ENCODE measurements at regions not wholly inside any gene's neighbourhood (a gene's known extent, or its start where the extent isn't known, plus 50 kb on each side); places are given as distances from the start of the nearest gene placed in this dataset.

GRCh38 chr19:8904597-8904996 is 72.4 kb downstream of the MBD3L1 start:
- in situ Hi-C loops (cut with HindIII; ENCODE audit: low pct_unique_long_range_greater_than_20kb, low sequenced_read_pairs) (no loop called here), intact Hi-C loops (cut with micrococcal nuclease; ENCODE audit: unreplicated experiment) (no loop called here)
- no TSS peak for BruUV-seq (replicated peaks)
- TF ChIP-seq TCF7L2 (IDR thresholded peaks at IDR 0.05; ENCODE audit: low read depth, low read length) = no peak
- no peaks in the 10 kb centered on the region for H3K9me3 ChIP-seq (ENCODE audit: control insufficient read depth, insufficient read depth, low read depth, low read length)
- no peak for DNase-seq (ENCODE audit: low read depth, low spot score)
- no peak for ATAC-seq
- H3K27me3 ChIP-seq (ENCODE audit: control insufficient read depth, insufficient read depth, low read length) = no peaks in the 10 kb centered on the region
- ChIA-PET POLR2A (no interaction called here), CTCF (no interaction called here)
- H3K36me3 ChIP-seq (ENCODE audit: control insufficient read depth, insufficient read depth, low read length) = no peaks in the 10 kb centered on the region
- no peak overlapping the region for H3K4me3 ChIP-seq (ENCODE audit: low read depth in 2 of 2, low read length in 2 of 2)
- no peak overlapping the region for H3K27ac ChIP-seq (ENCODE audit: low read length)
- H3K4me1 ChIP-seq (ENCODE audit: control insufficient read depth, insufficient read depth, low read length) = no peaks in the 10 kb centered on the region

DNA sequence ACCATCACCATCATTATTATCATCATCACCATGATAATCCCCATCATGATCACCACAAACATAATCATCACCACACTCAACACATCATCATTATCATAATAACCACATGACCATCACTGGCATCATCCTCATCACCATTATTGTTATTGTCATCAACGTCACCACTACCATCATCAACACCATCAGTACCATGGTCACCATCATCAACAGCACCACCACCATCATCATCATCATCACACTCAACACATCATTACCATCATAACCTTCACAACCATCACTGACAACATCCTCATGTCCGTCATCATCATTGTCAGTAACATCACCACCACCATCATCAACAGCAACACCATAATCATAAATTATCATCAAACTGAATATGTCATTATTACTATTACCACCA is 73.2 kb downstream of the MBD3L1 start:
- Histone ChIP-seq H3K36me3 (ENCODE audit: control insufficient read depth, insufficient read depth, low read length) (no peaks in the 10 kb centered on the region), H3K27ac (ENCODE audit: low read length) (no peak overlapping the region), H3K4me3 (ENCODE audit: low read depth in 2 of 2, low read length in 2 of 2) (no peak overlapping the region), H3K4me1 (ENCODE audit: control insufficient read depth, insufficient read depth, low read length) (no peaks in the 10 kb centered on the region), H3K27me3 (ENCODE audit: control insufficient read depth, insufficient read depth, low read length) (no peaks in the 10 kb centered on the region), H3K9me3 (ENCODE audit: control insufficient read depth, insufficient read depth, low read depth, low read length) (no peaks in the 10 kb centered on the region)
- in situ Hi-C loops (cut with HindIII; ENCODE audit: low pct_unique_long_range_greater_than_20kb, low sequenced_read_pairs) = no loop called here
- no TSS peak for BruUV-seq (replicated peaks)
- ATAC-seq (no peak), DNase-seq (ENCODE audit: low read depth, low spot score) (no peak)
- TF ChIP-seq POLR2AphosphoS5 (IDR thresholded peaks at IDR 0.05; ENCODE audit: low read depth, low read length) (no peak), SIN3A (IDR thresholded peaks at IDR 0.05; ENCODE audit: borderline replicate concordance, insufficient read depth, low read depth, low read length) (no peak), CTCF (IDR thresholded peaks at IDR 0.05) (no peak), REST (IDR thresholded peaks at IDR 0.05; ENCODE audit: insufficient read depth in 1 of 2, low read depth in 2 of 2, low read length in 1 of 2) (no peak), TCF7L2 (IDR thresholded peaks at IDR 0.05; ENCODE audit: low read depth, low read length) (no peak)
- intact Hi-C loops (cut with micrococcal nuclease; ENCODE audit: unreplicated experiment) = no loop called here
- ChIA-PET POLR2A (no interaction called here), CTCF (no interaction called here)

GRCh38 chr19:8908066-8908465 is 75.9 kb downstream of the MBD3L1 start:
- H3K9me3 ChIP-seq (ENCODE audit: control insufficient read depth, insufficient read depth, low read depth, low read length) = no peaks in the 10 kb centered on the region
- in situ Hi-C loops (cut with HindIII; ENCODE audit: low pct_unique_long_range_greater_than_20kb, low sequenced_read_pairs) = no loop called here
- TF ChIP-seq REST (IDR thresholded peaks at IDR 0.05; ENCODE audit: insufficient read depth in 1 of 2, low read depth in 2 of 2, low read length in 1 of 2) = no peak
- no peak for TF ChIP-seq POLR2AphosphoS5 (IDR thresholded peaks at IDR 0.05; ENCODE audit: low read depth, low read length)
- TF ChIP-seq CTCF (IDR thresholded peaks at IDR 0.05) = no peak
- no peak for TF ChIP-seq SIN3A (IDR thresholded peaks at IDR 0.05; ENCODE audit: borderline replicate concordance, insufficient read depth, low read depth, low read length)
- TF ChIP-seq TCF7L2 (IDR thresholded peaks at IDR 0.05; ENCODE audit: low read depth, low read length) = no peak
- no peaks in the 10 kb centered on the region for H3K4me1 ChIP-seq (ENCODE audit: control insufficient read depth, insufficient read depth, low read length)
- ATAC-seq (no peak), DNase-seq (ENCODE audit: low read depth, low spot score) (no peak)
- intact Hi-C loops (cut with micrococcal nuclease; ENCODE audit: unreplicated experiment) = no loop called here
- H3K4me3 ChIP-seq (ENCODE audit: low read depth in 2 of 2, low read length in 2 of 2) = no peak overlapping the region
- H3K36me3 ChIP-seq (ENCODE audit: control insufficient read depth, insufficient read depth, low read length) = no peaks in the 10 kb centered on the region
- no TSS peak for BruUV-seq (replicated peaks)
- ChIA-PET POLR2A (no interaction called here), CTCF (no interaction called here)
- no peaks in the 10 kb centered on the region for H3K27me3 ChIP-seq (ENCODE audit: control insufficient read depth, insufficient read depth, low read length)
- H3K27ac ChIP-seq (ENCODE audit: low read length) = no peak overlapping the region

Data from Panc1 (cell line).